Suprapubic skin (tissue), 4 donors: ENCODE measurements at regions not wholly inside any gene's neighbourhood (a gene's known extent, or its start where the extent isn't known, plus 50 kb on each side); places are given as distances from the start of the nearest gene placed in this dataset.

Experiments used
- DNase-seq, 2 donors: peaks; one replicate each; pipeline ENCODE4 v3.0.0-alpha.2; 2019; ENCODE audit warnings: low spot score in 2 of 2
- H3K27ac ChIP-seq: fragments of 200-600 bp; sonication (generic); one replicate; pipeline ENCODE4 v1.5.1; 2019
- H3K27me3 ChIP-seq: fragments of 200-600 bp; sonication (generic); one replicate; pipeline ENCODE4 v1.5.1; 2019
- H3K36me3 ChIP-seq: fragments of 200-600 bp; sonication (generic); one replicate; pipeline ENCODE4 v1.5.1; 2019
- H3K4me1 ChIP-seq: fragments of 200-600 bp; sonication (generic); one replicate; pipeline ENCODE4 v1.5.1; 2019
- H3K4me3 ChIP-seq: fragments of 200-600 bp; sonication (generic); one replicate; pipeline ENCODE4 v1.5.1; 2019; ENCODE audit warnings: mild to moderate bottlenecking
- H3K9me3 ChIP-seq: fragments of 200-600 bp; sonication (generic); one replicate; pipeline ENCODE4 v1.5.1; 2019
- CTCF ChIP-seq, 2 donors: fragments of 200-600 bp in 1 of 2; fragments of 450-650 bp in 1 of 2; sonication (generic) in 1 of 2; IDR thresholded peaks; one replicate each; pipeline ENCODE4 v1.5.1; 2016 to 2019; ENCODE audit warnings: antibody characterized with exemption in 2 of 2, mild to moderate bottlenecking in 1 of 2, moderate library complexity in 1 of 2
- EP300 ChIP-seq: sonication (generic); formaldehyde crosslinking; IDR thresholded peaks from one replicate; pipeline ENCODE4 v1.6.1; 2017; ENCODE audit warnings: antibody characterized with exemption
- POLR2A ChIP-seq, 2 donors: fragments of 450-650 bp; IDR thresholded peaks; one replicate each; pipeline ENCODE4 v1.6.1; 2017; ENCODE audit warnings: antibody characterized with exemption in 2 of 2, mild to moderate bottlenecking in 2 of 2, moderate library complexity in 2 of 2
- POLR2AphosphoS5 ChIP-seq, 3 donors: sonication (generic); formaldehyde crosslinking; IDR thresholded peaks; one replicate each; pipeline ENCODE4 v1.6.1; 2017; ENCODE audit warnings: antibody characterized with exemption in 3 of 3
- WGBS: methylation state at CpG from one replicate; pipeline ENCODE4 v1.1.5; 2018; 5-methylcytosine and 5-hydroxymethylcytosine counted together

DNA sequence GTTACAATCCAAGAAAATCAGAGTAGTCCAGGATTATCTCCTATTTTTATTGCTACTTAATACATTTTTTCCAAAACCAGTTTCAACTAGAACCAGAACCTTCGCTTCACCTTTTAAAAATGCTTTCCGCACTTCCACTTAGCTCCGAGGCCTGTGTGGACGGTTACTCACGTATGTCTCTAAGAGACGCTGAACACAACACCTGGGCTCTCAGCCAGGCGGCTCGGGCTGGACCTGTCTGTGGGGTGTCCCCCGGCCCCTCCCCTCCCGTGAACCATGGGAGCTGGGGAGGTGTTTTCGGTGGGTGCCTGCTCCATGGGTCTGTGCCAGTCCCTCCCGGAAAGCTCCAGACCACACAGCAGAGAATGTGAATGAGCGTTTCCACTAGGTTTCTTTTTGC lies 223.8 kb downstream of the GLI2 start:
- H3K9me3 ChIP-seq, result no peaks in the 10 kb centered on the region
- H3K4me3 ChIP-seq, result no peak overlapping the region
- 50% methylated on average over 13 of the region's 13 CpGs for WGBS
- no peaks in the 10 kb centered on the region for H3K4me1 ChIP-seq
- H3K36me3 ChIP-seq, result peaks cover 3% of the 10 kb centered on the region
- H3K27ac ChIP-seq, result no peak overlapping the region
- no peak for TF ChIP-seq CTCF (IDR thresholded peaks at IDR 0.05)
- TF ChIP-seq POLR2AphosphoS5 (IDR thresholded peaks at IDR 0.05), result no peak
- TF ChIP-seq POLR2A (IDR thresholded peaks at IDR 0.05), result no peak
- TF ChIP-seq EP300, result no peak
- no peak for DNase-seq
- H3K27me3 ChIP-seq, result no peaks in the 10 kb centered on the region

- Histone ChIP-seq H3K9me3 (no peaks in the 10 kb centered on the region), H3K27me3 (no peaks in the 10 kb centered on the region), H3K4me3 (no peak overlapping the region), H3K27ac (no peak overlapping the region), H3K36me3 (peaks cover 3% of the 10 kb centered on the region), H3K4me1 (no peaks in the 10 kb centered on the region)
- DNase-seq, result no peak
- 81% methylated on average over 13 of the region's 13 CpGs for WGBS
- TF ChIP-seq EP300 (no peak), CTCF (IDR thresholded peaks at IDR 0.05) (no peak), POLR2A (IDR thresholded peaks at IDR 0.05) (no peak), POLR2AphosphoS5 (IDR thresholded peaks at IDR 0.05) (no peak)
These were observed 225.2 kb downstream of the GLI2 start for GRCh38 chr2:120960770-120961366.

- WGBS, result 73% methylated on average over 11 of the region's 11 CpGs
- H3K4me1 ChIP-seq, result no peaks in the 10 kb centered on the region
- H3K27ac ChIP-seq, result no peak overlapping the region
- no peaks in the 10 kb centered on the region for H3K9me3 ChIP-seq
- peaks cover 3% of the 10 kb centered on the region for H3K36me3 ChIP-seq
- DNase-seq, result no peak
- H3K27me3 ChIP-seq, result no peaks in the 10 kb centered on the region
- H3K4me3 ChIP-seq, result no peak overlapping the region
- TF ChIP-seq POLR2AphosphoS5 (IDR thresholded peaks at IDR 0.05) (no peak), POLR2A (IDR thresholded peaks at IDR 0.05) (no peak), CTCF (IDR thresholded peaks at IDR 0.05) (no peak), EP300 (no peak)
These were observed 225.7 kb downstream of the GLI2 start for GRCh38 chr2:120961396-120961795.

GRCh38 chr2:120963997-120964705 lies 228.5 kb downstream of the GLI2 start:
- Histone ChIP-seq H3K27me3 (no peaks in the 10 kb centered on the region), H3K36me3 (peaks cover 5% of the 10 kb centered on the region), H3K4me3 (no peak overlapping the region), H3K27ac (no peak overlapping the region), H3K9me3 (no peaks in the 10 kb centered on the region), H3K4me1 (no peaks in the 10 kb centered on the region)
- WGBS, result 84% methylated on average over 12 of the region's 12 CpGs
- no peak for DNase-seq
- TF ChIP-seq POLR2AphosphoS5 (IDR thresholded peaks at IDR 0.05) (no peak), POLR2A (IDR thresholded peaks at IDR 0.05) (no peak), EP300 (no peak), CTCF (IDR thresholded peaks at IDR 0.05) (no peak)

DNA sequence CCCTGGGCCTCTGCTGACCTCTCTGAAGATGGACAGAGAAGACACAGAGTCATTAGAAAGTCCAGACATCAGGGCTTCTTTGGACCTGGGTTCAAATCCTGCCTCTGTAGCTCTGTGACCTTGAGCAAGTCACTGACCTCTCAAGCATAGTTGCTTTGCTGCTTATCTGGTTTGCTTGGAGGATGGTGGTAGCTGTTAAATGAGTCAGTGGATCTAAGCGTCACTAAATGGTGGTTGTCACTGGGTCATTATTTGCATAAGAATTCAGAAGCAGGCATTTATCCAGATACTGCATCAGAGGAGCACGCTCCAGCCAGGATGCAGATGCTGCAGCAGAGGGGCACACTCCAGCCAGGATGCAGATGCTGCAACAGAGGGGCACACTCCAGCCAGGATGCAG lies 229.2 kb downstream of the GLI2 start:
- no peaks in the 10 kb centered on the region for H3K27me3 ChIP-seq
- H3K9me3 ChIP-seq, result no peaks in the 10 kb centered on the region
- H3K4me3 ChIP-seq, result no peak overlapping the region
- H3K36me3 ChIP-seq, result peaks cover 12% of the 10 kb centered on the region
- H3K27ac ChIP-seq, result no peak overlapping the region
- H3K4me1 ChIP-seq, result no peaks in the 10 kb centered on the region
- TF ChIP-seq CTCF (IDR thresholded peaks at IDR 0.05), result no peak
- no peak for TF ChIP-seq POLR2AphosphoS5 (IDR thresholded peaks at IDR 0.05)
- no peak for TF ChIP-seq POLR2A (IDR thresholded peaks at IDR 0.05)
- WGBS, result 75% methylated on average over 2 of the region's 2 CpGs
- DNase-seq, result no peak
